ENCODE measurements at regions not wholly inside any gene's neighbourhood (a gene's known extent, or its start where the extent isn't known, plus 50 kb on each side); places are given as distances from the start of the nearest gene placed in this dataset.

- no peak for TF ChIP-seq EZH2 (conservative IDR thresholded peaks at IDR 0.05; ENCODE audit: low read depth, low read length)
- TF ChIP-seq, protein P1, sequence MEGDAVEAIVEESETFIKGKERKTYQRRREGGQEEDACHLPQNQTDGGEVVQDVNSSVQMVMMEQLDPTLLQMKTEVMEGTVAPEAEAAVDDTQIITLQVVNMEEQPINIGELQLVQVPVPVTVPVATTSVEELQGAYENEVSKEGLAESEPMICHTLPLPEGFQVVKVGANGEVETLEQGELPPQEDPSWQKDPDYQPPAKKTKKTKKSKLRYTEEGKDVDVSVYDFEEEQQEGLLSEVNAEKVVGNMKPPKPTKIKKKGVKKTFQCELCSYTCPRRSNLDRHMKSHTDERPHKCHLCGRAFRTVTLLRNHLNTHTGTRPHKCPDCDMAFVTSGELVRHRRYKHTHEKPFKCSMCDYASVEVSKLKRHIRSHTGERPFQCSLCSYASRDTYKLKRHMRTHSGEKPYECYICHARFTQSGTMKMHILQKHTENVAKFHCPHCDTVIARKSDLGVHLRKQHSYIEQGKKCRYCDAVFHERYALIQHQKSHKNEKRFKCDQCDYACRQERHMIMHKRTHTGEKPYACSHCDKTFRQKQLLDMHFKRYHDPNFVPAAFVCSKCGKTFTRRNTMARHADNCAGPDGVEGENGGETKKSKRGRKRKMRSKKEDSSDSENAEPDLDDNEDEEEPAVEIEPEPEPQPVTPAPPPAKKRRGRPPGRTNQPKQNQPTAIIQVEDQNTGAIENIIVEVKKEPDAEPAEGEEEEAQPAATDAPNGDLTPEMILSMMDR (CRISPR knock-in tag; IDR thresholded peaks at IDR 0.05): no peak
Measured at GRCh38 chr2:44851518-44851917, 90.0 kb upstream of the SIX3 start.
